K562 (cell line): ENCODE measurements at regions not wholly inside any gene's neighbourhood (a gene's known extent, or its start where the extent isn't known, plus 50 kb on each side); places are given as distances from the start of the nearest gene placed in this dataset.
A peak's percentile ranks its signal among the peaks of the same experiment; 100 is the strongest.

ENCODE experiments used
- ATAC-seq: fragments of 200-7000 bp; cut with Tn5 transposase; 3 replicates; pipeline ENCODE4 v1.9.1; 2020; ENCODE audit warnings: moderate library complexity
- BruUV-seq: library from RNA; stranded (reverse); fragments of 400-500 nt; replicated peaks from 2 replicates; lab custom pipeline; 2021; lab: Mats Ljungman, UMichigan
- CTCF ChIA-PET: fragments of 300-600 bp; formaldehyde crosslinking; extraction: SDS; loops from one replicate; lab custom pipeline; 2021; ENCODE audit warnings: low intra/inter-chr PET ratio; lab: Yijun Ruan, JAX
- POLR2A ChIA-PET: fragments of 300-600, 350-650 bp; sonication (Branson Sonifier 250); formaldehyde crosslinking; extraction: SDS; loops from one replicate; lab custom pipeline; 2021; ENCODE audit warnings: antibody characterized with exemption, inconsistent platforms; lab: Yijun Ruan, JAX
- DNase-seq, 4 experiments: peaks; one replicate each; pipeline versions ENCODE4 v3.0.0 to v3.0.0-alpha.2; 2011 to 2018; ENCODE audit warnings: low spot score in 3 of 4, mixed read lengths in 3 of 4; ENCODE audit errors: extremely low read depth in 1 of 4
- FAIRE-seq: peaks from 2 replicates; lab custom pipeline; 2011; peaks lifted over from hg19 to GRCh38; lab: Jason Lieb, UNC
- H2AFZ ChIP-seq: 2 replicates; pipeline ENCODE4 v1.6.0; 2011; ENCODE audit warnings: low read depth, low read length, control low read depth, inconsistent platforms
- H3K27ac ChIP-seq: fragments of 200-600 bp; 3 replicates; pipeline ENCODE4 v1.8.0; 2011; ENCODE audit warnings: low read depth, mild to moderate bottlenecking, control low read depth, inconsistent platforms, low read length, moderate library complexity, mixed read lengths; ENCODE audit errors: extremely low read depth
- H3K27me3 ChIP-seq, 2 experiments: fragments of 300-600 bp in 1 of 2; 2 replicates in 1 of 2; 3 replicates in 1 of 2; pipeline versions ENCODE4 v1.6.0 to v1.8.0; 2011; ENCODE audit warnings: inconsistent platforms in 2 of 2, low read length in 2 of 2, mild to moderate bottlenecking in 1 of 2, mixed read lengths in 1 of 2, moderate library complexity in 1 of 2; ENCODE audit not compliant: control insufficient read depth in 2 of 2, insufficient read depth in 2 of 2
- H3K36me3 ChIP-seq: fragments of 300-600 bp; 3 replicates; pipeline ENCODE4 v1.8.0; 2011; ENCODE audit warnings: mild to moderate bottlenecking, low read length, inconsistent platforms; ENCODE audit not compliant: control insufficient read depth, insufficient read depth
- H3K4me1 ChIP-seq, 2 experiments: fragments of 200-600 bp in 1 of 2; replicated peaks in 1 of 2; 2 replicates in 1 of 2; 3 replicates in 1 of 2; pipeline versions ENCODE4 v1.5.1 to v1.8.0; 2011; ENCODE audit warnings: inconsistent platforms in 2 of 2, low read length in 2 of 2, mild to moderate bottlenecking in 1 of 2, mixed read lengths in 1 of 2, moderate library complexity in 1 of 2; ENCODE audit not compliant: control insufficient read depth in 2 of 2, insufficient read depth in 2 of 2
- H3K4me2 ChIP-seq: 2 replicates; pipeline ENCODE4 v1.6.1; 2011; ENCODE audit warnings: low read length, control low read depth, inconsistent platforms, mixed read lengths; ENCODE audit not compliant: insufficient read depth
- H3K4me3 ChIP-seq: fragments of 200-600 bp; sonication (generic), shearing (Covaris generic); 2 replicates; pipeline ENCODE4 v1.5.1; 2016; ENCODE audit warnings: control low read depth, inconsistent platforms
- H3K79me2 ChIP-seq: fragments of 200-600 bp; 3 replicates; pipeline ENCODE4 v1.8.0; 2011; ENCODE audit warnings: low read length, inconsistent platforms; ENCODE audit not compliant: control insufficient read depth, insufficient read depth
- H3K9ac ChIP-seq, 2 experiments: 2 replicates each; pipeline versions ENCODE4 v1.6.0 to v1.6.1; 2011; ENCODE audit warnings: low read depth in 2 of 2, low read length in 2 of 2, control low read depth in 1 of 2, inconsistent platforms in 1 of 2, mild to moderate bottlenecking in 1 of 2, mixed read lengths in 1 of 2; ENCODE audit not compliant: insufficient read depth in 1 of 2
- H3K9me1 ChIP-seq: one replicate; pipeline ENCODE4 v1.6.0; 2011; ENCODE audit warnings: inconsistent platforms, mild to moderate bottlenecking, low read length, moderate library complexity; ENCODE audit not compliant: control insufficient read depth, insufficient read depth
- H3K9me3 ChIP-seq: replicated peaks from 2 replicates; pipeline ENCODE4 v1.5.1; 2011; ENCODE audit warnings: low read depth, low read length, inconsistent platforms; ENCODE audit not compliant: control insufficient read depth, insufficient read depth
- H4K20me1 ChIP-seq: replicated peaks from 2 replicates; pipeline ENCODE4 v1.6.1; 2011; ENCODE audit warnings: low read length, inconsistent platforms, mixed read lengths; ENCODE audit not compliant: control insufficient read depth, insufficient read depth
- BHLHE40 ChIP-seq: IDR thresholded peaks from 2 replicates; pipeline ENCODE4 v1.6.1; 2011; ENCODE audit warnings: low read length, improper control_type of control experiment
- CREBBP ChIP-seq: IDR thresholded peaks from one replicate; pipeline ENCODE4 v1.6.1; 2012; ENCODE audit warnings: low read depth, mild to moderate bottlenecking, control low read depth, inconsistent platforms, low read length
- HIVEP1 ChIP-seq: fragments of 250-450 bp; sonication (Bioruptor Pico); IDR thresholded peaks from 2 replicates; pipeline ENCODE4 v1.4.0; 2020; ENCODE audit warnings: mild to moderate bottlenecking
- JUN ChIP-seq, 2 experiments: sonication (generic) in 1 of 2; formaldehyde crosslinking in 1 of 2; IDR thresholded peaks; 2 replicates each; pipeline versions ENCODE4 v1.6.1 to v1.8.0; 2012 to 2022; ENCODE audit warnings: borderline replicate concordance in 2 of 2, mild to moderate bottlenecking in 2 of 2, improper control_type of control experiment in 1 of 2, low read depth in 1 of 2, low read length in 1 of 2, missing genetic modification reagents in 1 of 2
- MYBL2 ChIP-seq, 2 experiments: fragments of 450-650 bp in 1 of 2; sonication (generic) in 1 of 2; formaldehyde crosslinking in 1 of 2; IDR thresholded peaks; 2 replicates each; pipeline versions ENCODE4 v1.6.1 to v1.8.1; 2017 to 2022; ENCODE audit warnings: borderline replicate concordance in 1 of 2, inconsistent platforms in 1 of 2, low read depth in 1 of 2, mild to moderate bottlenecking in 1 of 2, missing genetic modification reagents in 1 of 2, moderate library complexity in 1 of 2
- NFE2 ChIP-seq: IDR thresholded peaks from 2 replicates; pipeline ENCODE4 v1.6.1; 2014; ENCODE audit warnings: antibody characterized with exemption, low read depth
- NUFIP1 ChIP-seq: fragments of 450-650 bp; IDR thresholded peaks from 2 replicates; pipeline ENCODE4 v1.6.1; 2018; ENCODE audit not compliant: partially characterized antibody
- ZNF165 ChIP-seq: fragments of 250-450 bp; sonication (Bioruptor Pico); IDR thresholded peaks from 2 replicates; pipeline ENCODE4 v1.4.0; 2020; ENCODE audit warnings: borderline replicate concordance
- ZNF316 ChIP-seq: fragments of 450-650 bp; IDR thresholded peaks from 2 replicates; pipeline ENCODE4 v1.6.1; 2016
- ZNF395 ChIP-seq: fragments of 200-800 bp; sonication (Bioruptor generic); IDR thresholded peaks from 2 replicates; pipeline ENCODE4 v1.6.1; 2017; ENCODE audit warnings: missing genetic modification characterization, missing compliant biosample characterization
- ZNF445 ChIP-seq: fragments of 250-450 bp; sonication (Bioruptor Pico); IDR thresholded peaks from 2 replicates; pipeline ENCODE4 v1.4.0; 2020; ENCODE audit warnings: low read depth, mild to moderate bottlenecking, moderate library complexity
- WGBS: fragments of 100-300 bp; shearing (Covaris generic); methylation state at CpG from one replicate; pipeline ENCODE4 v1.1.6; 2016; ENCODE audit warnings: low coverage, mixed read lengths; ENCODE audit not compliant: insufficient coverage; ENCODE audit errors: missing lambda C conversion rate; 5-methylcytosine and 5-hydroxymethylcytosine counted together
- in situ Hi-C: fragments of 300-500 bp; cut with MboI; formaldehyde crosslinking; loops from 4 replicates; pipeline ENCODE4 v1.15.0; 2018; ENCODE audit warnings: inconsistent platforms, mixed read lengths
- intact Hi-C: fragments of 100-400 bp; cut with micrococcal nuclease; formaldehyde crosslinking; loops from 2 replicates; pipeline ENCODE4 v1.14.2; 2022

- in situ Hi-C loops: no loop called here
- CTCF ChIA-PET: no interaction called here
- 0 out of 2 replicates have a peak, but pooled peaks have one; percentile 7 for TF ChIP-seq NFE2
- TF ChIP-seq JUN (IDR thresholded peaks at IDR 0.05; ENCODE audit: borderline replicate concordance, low read depth, low read length): no peak
- no peak for TF ChIP-seq JUN (CRISPR knock-in tag; IDR thresholded peaks at IDR 0.05; ENCODE audit: borderline replicate concordance)
- TF ChIP-seq ZNF316: 0 out of 2 replicates have a peak, but pooled peaks have one; percentile 7
- TF ChIP-seq, all 486 proteins: peak for 2
These were observed 150.3 kb upstream of the RASGEF1B start for GRCh38 chr4:81622028-81622427.

DNA sequence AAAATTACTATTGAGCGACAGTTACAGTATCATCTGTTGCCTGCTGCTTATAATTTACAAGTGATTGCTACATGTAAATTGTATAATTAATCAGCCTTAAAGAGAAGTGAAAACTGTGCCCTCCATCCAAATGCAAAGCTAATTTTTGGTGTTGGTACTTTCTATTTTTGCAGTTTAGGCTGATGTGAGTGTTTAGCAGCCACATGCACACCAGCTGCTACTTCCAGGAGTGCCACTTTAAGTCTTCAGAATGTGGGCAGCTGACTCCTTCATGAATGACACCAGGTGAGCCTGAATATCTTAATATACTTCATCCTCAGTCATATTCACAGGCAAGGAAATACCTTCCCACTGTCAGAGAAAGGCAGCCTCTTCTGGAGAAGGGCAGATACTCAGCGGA, 149.8 kb upstream of the RASGEF1B start:
- CTCF ChIA-PET: no interaction called here
- 0% methylated on average over 2 of the region's 2 CpGs for WGBS

More at GRCh38 chr4:81622028-81622427, 150.3 kb upstream of the RASGEF1B start:
- intact Hi-C loops: no loop called here
- Histone ChIP-seq H3K9me1 (no peaks in the 10 kb centered on the region), H2AFZ (no peak overlapping the region), H3K9ac (no peak overlapping the region), H3K4me2 (no peak overlapping the region), H3K4me1 (no peaks in the 10 kb centered on the region), H4K20me1 (no peaks in the 10 kb centered on the region), H3K4me3 (no peak overlapping the region), H3K36me3 (no peaks in the 10 kb centered on the region), H3K9me3 (no peaks in the 10 kb centered on the region), H3K27ac (no peak overlapping the region), H3K27me3 (peaks cover 0 to 2% of the 10 kb centered on the region in 2 experiments; a peak in 1 of 5 replicates), H3K79me2 (no peaks in the 10 kb centered on the region)
- FAIRE-seq (peak; percentile 6), ATAC-seq (no peak), DNase-seq (no peak)
- POLR2A ChIA-PET: interaction anchor here (1.0 kb wide), 1 partner anchor 11 kb away, joined by 3 read pairs; no protein-coding TSS in a partner anchor
- WGBS: 6% methylated on average over 3 of the region's 3 CpGs
- BruUV-seq: no TSS peak

More for the DNA sequence above, 149.8 kb upstream of the RASGEF1B start:
- Histone ChIP-seq H3K4me3 (no peak overlapping the region), H3K27ac (no peak overlapping the region), H4K20me1 (no peaks in the 10 kb centered on the region), H3K4me2 (no peak overlapping the region), H3K36me3 (no peaks in the 10 kb centered on the region), H3K79me2 (no peaks in the 10 kb centered on the region), H3K9ac (no peak overlapping the region), H2AFZ (no peak overlapping the region), H3K4me1 (no peaks in the 10 kb centered on the region), H3K9me3 (no peaks in the 10 kb centered on the region), H3K9me1 (no peaks in the 10 kb centered on the region), H3K27me3 (peaks cover 0 to 2% of the 10 kb centered on the region in 2 experiments; a peak in 1 of 5 replicates)
- no TSS peak for BruUV-seq
- intact Hi-C loops (no loop called here), in situ Hi-C loops (no loop called here)
- POLR2A ChIA-PET: interaction anchor here (1.0 kb wide), 1 partner anchor 10 kb away, joined by 3 read pairs; no protein-coding TSS in a partner anchor
- TF ChIP-seq MYBL2 (IDR thresholded peaks at IDR 0.05; ENCODE audit: low read depth) (no peak), MYBL2 (CRISPR knock-in tag; IDR thresholded peaks at IDR 0.05; ENCODE audit: borderline replicate concordance) (no peak), CREBBP (no peak), ZNF395 (CRISPR knock-in tag) (no peak), BHLHE40 (no peak), ZNF165 (no peak), NUFIP1 (no peak), ZNF445 (no peak), HIVEP1 (CRISPR knock-in tag) (no peak)
- no peak for FAIRE-seq
- ATAC-seq: no peak
- DNase-seq: no peak
